Ovary (tissue), 3 donors: ENCODE measurements at regions not wholly inside any gene's neighbourhood (a gene's known extent, or its start where the extent isn't known, plus 50 kb on each side); places are given as distances from the start of the nearest gene placed in this dataset.
A peak's percentile ranks its signal among the peaks of the same experiment; 100 is the strongest.

Experiments used
- CTCF ChIP-seq, 3 donors: fragments of 450-650 bp in 2 of 3; fragments of 200-600 bp in 1 of 3; IDR thresholded peaks; one replicate each; pipeline versions ENCODE4 v1.5.1 to v1.8.0; 2016 to 2022; ENCODE audit warnings: antibody characterized with exemption in 3 of 3, mild to moderate bottlenecking in 1 of 3
- EP300 ChIP-seq: sonication (generic); formaldehyde crosslinking; IDR thresholded peaks from one replicate; pipeline ENCODE4 v1.6.1; 2017; ENCODE audit warnings: antibody characterized with exemption
- POLR2A ChIP-seq: fragments of 450-650 bp; IDR thresholded peaks from one replicate; pipeline ENCODE4 v1.6.1; 2017; ENCODE audit warnings: antibody characterized with exemption, mild to moderate bottlenecking, moderate library complexity
- donor health status: DM: no; HTN: no; CAD: no.

- TF ChIP-seq CTCF (IDR thresholded peaks at IDR 0.05) (peak in 1 of 3 donors; percentile 25), POLR2A (no peak), EP300 (no peak)
Measured at GRCh38 chr14:95431199-95432143, 85.0 kb downstream of the SYNE3 start.
